ENCODE measurements at regions not wholly inside any gene's neighbourhood (a gene's known extent, or its start where the extent isn't known, plus 50 kb on each side); places are given as distances from the start of the nearest gene placed in this dataset.

DNA sequence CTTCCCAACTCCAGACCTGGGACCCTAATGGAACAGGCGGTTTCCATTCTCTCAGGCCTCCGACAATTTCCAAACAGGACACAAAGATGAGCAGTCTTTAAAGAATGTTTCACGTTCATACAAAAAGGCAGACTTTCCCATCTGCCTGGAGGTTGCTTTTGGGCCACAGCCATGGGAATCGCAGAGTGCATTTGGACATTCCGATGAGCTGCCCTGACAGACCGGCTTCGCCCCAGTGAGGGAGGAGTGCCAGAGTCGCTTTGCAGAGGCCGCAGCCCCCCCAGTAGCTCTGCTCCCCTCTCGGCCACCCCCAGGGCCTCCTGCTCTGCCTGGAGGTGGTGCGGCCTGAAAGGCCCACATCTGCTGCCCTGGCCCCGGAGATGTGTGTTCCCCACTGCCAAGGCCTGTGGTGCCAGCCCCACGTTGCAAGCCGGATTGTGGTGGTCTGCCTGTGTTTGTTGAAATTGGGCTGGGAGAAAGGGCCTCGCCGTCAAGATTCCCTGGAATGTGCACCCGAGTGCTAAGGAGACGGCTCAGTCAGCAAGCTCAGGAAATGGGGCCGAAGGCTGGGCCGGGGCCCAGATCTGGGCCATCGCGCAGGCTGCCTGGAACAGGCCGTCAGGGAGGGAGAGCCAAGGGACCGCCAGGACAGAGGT is 89.8 kb downstream of the C16orf95 start:
- DNase-seq (ENCODE audit: extremely low read depth, low read depth, low spot score): no peak

DNA sequence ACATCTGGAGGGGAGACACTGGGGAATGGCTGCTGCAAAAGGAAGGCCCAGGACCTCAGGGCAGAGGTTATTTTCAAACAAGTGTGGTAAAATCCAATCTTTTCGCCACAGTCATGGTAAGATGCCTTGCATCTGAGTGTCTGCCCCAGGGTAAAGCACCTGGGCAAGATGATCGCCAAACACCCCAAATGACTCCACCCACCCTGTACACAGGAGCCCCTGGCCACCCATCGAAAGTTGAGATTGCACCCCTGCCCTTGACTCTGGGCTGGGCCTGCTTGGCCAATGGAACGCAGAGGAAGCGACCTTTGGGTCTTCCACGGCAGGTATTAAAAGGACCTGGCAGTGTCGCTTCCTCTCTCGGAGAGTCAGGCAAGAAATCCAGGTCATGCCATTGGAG is 88.8 kb downstream of the C16orf95 start:
- DNase-seq (ENCODE audit: extremely low read depth, low read depth, low spot score): no peak

DNA sequence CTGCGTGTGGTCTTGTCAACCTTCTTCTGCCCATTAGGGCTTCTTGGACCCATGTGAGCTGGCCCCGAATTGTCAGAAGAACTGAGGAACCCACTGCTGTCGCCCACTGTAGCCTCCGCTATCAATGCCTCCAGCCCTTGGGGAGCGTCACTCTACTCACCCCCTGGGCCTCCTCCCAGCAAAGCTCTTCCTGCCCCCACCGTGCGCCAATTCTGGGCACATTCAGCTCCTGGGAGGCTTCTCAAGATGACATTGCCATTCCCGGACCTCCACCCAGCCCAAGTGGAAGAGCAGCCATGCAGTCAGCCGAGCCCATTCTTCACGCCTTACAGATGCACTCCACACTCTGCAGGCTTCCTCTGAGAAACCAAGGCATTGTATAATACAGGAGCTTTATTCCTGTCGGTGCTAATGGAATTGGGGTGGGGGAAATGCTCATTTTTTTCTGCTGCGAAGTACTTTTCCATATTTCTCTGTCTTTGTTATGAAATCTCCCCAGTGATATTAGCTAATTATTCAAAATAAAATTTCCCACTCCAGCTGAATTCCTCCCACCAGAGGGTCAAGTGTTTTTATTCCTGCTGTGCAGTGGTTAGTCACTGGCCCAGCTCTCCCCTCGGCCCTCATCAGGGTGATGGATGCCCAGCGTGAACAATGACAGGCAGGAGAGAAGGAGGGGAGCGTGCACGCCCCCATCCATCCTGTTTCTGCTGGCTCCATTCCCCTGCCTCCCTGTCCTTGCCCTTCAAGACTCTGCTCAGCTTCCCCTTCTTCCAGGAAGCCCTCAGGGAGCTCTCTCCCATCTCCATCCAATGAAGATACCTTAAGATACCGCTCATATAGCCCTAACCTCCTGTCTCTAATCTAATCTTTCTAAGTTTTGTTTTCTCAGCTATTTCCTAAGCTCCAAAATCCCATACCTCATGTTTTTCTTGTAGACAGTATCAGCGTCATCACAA is 87.7 kb downstream of the C16orf95 start:
- no peak for DNase-seq (ENCODE audit: extremely low read depth, low read depth, low spot score)

DNA sequence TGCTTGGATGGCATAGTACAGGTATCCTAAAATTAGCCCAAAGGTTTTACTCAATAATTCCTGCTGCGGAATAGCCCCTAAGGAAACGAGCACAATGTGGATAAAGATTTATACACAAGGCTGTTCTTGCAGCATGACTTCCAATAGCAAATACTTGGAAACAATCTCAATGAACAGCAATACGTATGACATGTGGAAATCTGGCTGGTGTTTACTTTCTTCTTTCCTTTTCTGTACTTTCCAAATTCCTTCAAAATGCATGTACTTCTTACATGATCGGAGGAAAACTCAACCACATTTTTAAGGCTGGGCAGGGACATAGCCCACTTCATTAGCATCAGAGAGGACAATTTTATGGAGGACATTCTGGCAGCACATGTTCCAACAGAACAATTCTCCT is 86.6 kb downstream of the C16orf95 start:
- DNase-seq (ENCODE audit: extremely low read depth, low read depth, low spot score): no peak

DNA sequence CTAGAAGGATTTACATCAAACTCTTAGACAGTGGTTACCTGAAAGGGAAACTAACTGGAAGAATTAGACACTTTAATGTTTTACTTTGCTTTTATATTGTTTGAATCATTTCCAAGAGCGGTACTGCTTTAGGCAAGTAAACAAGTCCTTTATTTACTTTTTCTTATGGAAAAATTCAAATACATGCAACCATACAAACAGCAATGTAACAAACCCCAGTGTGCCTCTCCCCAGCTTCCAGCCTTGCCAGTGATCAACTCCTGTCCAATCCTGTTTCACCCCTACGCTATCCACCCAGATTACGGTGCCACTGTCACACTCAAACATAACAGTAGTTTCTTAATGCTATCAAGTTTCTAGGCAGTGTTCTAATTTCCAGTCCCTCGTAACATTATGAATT is 85.9 kb downstream of the C16orf95 start:
- no peak for DNase-seq (ENCODE audit: extremely low read depth, low read depth, low spot score)

DNA sequence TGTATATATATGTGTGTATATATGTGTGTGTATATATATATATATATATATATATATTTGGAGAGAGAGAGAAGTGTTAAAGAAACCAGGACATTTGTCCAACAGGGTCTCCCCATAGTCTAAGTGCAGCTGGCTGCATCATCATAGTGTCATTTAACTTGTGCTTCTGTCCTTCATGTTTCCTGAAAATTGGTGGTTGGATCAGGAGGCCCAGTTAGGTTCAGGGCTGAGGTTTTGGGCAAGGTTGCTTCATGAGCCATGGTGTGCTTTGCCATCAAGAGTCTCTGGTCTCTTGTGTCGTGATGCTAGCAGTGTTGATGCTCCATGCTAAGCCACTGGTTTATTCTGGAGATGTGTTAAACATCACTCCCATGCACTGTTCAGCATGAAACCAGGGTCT is 85.3 kb downstream of the C16orf95 start:
- no peak for DNase-seq (ENCODE audit: extremely low read depth, low read depth, low spot score)

DNA sequence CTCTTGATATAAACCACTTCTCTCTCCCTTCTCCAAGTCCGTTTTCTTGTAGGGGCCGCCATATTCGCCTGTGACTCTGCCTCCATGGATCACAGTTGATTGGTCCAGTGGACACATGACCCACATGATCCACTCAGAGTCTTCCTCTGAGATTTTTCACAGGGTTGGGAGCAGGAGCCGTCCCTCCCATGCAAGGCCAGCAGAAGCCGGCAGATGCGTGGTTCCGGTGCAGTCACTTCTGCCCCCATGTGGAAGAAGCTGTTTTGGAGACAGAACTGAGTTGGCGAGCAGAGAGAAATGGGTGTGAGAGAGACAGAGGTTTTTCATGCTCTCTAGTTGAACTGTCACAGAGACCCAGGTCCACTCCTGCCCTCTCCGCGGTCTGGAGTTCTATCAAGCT is 83.3 kb downstream of the C16orf95 start:
- no peak for DNase-seq (ENCODE audit: extremely low read depth, low read depth, low spot score)

DNA sequence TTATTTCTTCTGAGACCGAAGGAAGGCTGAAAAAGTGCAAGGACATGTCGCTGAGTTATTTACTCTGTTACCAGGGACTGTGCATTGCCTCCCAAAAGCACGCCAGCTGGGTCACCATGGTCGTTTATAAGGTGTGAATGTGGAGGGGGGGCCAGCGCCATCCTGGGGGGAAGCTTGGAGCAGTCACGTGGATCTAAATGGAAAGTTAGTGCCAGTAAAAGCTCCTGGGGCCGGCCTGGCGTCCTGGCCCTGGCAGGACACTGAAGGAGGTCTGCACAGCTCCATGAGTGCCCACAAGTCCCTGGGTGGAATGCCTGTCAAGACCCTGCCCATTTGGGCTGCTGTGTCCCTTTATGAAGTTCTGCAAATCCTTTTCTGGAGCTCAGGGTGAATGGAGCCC is 82.6 kb downstream of the C16orf95 start:
- DNase-seq (ENCODE audit: extremely low read depth, low read depth, low spot score): no peak

DNA sequence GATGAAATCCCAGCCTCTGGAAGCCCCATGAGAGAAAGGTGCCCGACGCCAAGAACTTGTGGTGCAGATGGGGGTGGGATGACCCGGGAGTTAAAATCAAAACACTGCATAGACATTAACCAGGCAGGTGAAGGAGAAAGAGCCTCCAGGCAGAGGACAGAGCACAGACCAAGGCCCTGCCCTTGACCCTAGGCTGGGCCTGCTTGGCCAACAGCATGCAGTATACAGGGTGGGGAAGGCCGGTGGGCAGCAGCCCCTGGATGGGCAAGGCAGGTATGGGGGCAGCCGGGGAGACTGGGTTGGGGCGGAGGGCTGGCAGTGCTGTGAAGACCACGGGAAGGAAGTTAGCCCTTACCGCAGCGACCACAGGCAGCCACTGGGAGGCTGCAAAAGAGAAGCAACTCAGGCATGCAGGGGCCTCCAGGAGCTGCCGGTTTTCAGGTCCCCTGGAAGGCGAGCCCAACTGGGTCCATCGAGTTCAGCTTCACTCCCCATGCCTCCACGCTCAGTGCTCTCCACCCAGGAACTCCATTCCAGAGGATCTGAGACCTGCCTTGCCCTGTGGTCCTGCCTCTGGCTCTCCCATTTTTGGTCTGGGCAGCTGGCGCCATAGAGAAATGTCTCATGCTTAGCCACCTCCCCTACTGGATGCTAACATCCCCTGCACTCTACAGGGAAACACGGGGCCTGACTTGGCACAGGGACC is 81.2 kb downstream of the C16orf95 start:
- no peak for DNase-seq (ENCODE audit: extremely low read depth, low read depth, low spot score)

DNA sequence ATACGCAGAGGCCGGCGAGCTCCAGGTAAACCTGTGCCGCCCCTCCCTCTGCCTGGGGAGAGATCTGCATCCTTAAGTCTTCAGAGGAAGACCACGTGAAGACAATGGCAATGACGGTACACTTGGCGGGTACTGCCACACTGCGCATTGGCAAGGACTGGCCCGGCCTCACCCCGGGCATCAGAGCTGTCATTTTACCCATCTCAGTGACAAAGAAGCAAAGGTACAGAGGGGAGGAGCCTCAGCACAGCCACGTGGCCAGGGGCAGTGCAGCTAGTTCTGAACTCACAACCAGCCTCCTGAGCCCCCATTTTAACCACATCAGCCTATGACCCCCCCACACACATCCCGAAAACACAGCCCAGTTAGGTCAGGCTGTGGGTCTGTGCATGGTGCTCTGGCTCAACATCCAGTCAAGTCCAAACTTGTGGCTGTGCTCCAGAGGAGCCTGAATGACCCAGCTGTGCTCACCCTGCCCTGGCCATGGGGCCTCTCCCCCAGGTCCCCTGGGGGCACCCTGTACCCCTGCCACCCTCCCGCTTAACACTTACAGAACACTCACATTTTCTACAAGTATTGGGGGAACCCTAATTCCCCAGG is 80.6 kb downstream of the C16orf95 start:
- DNase-seq (ENCODE audit: extremely low read depth, low read depth, low spot score): no peak

DNA sequence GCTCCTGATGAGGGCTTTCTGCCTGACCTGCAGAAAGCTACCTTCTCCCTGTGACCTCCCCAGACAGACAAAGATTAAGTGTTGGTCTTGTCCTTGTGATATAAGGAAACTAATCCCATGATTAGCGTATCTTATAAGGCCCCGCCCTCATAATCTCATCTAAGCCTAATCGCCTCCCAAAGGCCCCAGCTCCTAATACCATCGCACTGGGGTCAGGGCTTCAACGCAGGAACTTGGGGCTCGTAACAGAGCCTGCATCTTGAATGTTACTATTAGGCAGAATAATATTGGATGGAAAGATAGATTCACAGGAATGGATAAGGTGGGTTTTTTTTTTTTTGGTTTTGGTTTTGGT is 78.9 kb downstream of the C16orf95 start:
- DNase-seq (ENCODE audit: extremely low read depth, low read depth, low spot score): no peak

DNA sequence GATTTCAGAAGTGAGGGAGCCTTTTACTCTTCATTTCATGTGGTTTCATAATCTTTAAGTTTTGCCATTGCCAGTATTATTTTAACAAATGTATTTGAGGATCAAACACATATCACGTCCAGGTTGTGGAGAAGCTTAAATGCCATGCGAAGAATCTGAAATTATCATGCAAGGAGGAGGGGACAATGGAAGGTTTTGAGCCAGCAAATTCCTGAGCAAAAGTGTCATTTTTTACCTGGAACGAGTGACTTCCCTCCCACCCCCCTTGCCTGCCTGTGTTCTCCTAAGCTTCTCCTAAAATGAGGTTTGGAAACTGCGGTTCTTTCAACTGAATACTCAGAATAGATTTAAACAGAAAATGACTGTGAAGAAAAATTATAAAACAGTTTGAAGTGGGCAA is 77.6 kb downstream of the C16orf95 start:
- DNase-seq (ENCODE audit: extremely low read depth, low read depth, low spot score): no peak

DNA sequence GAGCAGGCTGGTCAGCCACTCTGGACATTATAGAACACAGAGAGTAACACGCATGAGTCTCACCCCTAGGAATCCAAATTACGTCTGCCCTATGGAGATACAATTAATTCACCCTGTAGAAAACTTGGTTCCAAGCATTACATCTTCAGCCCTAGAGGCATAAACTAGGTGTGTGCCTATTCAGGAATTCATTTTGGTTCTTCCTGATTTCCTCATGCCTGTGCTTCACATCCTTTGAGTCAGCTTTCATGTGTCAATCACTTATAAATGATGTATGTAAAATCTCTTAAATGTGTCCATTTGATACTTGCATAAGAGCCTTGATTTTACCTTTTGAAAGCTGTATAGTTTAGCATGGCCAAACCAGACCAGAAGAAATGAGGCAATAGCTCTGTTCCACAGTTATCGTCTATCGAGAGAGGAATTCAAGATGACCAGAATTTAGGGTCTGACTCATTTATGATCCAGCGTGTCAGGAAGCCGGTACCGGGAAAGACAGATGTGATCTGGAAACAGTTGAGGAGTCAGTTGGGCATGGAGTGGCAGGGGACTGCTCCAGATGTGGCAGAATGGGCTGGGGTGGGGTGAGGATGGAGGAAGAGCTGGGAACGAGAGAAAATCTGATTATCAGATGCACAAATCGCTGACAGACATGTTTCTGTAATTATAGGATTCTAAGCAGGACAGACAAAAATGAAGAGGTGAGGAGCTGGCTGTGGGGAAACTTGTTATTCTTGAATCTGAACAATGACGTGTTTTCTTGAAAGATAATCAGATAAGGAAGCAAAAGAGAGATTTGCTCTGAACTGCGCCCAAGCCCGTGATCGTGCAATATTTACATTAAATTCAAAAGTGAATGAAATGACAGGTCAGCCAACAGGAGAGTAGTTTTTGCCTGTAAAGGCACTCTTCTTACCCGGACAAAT is 76.7 kb downstream of the C16orf95 start:
- DNase-seq (ENCODE audit: extremely low read depth, low read depth, low spot score): no peak

DNA sequence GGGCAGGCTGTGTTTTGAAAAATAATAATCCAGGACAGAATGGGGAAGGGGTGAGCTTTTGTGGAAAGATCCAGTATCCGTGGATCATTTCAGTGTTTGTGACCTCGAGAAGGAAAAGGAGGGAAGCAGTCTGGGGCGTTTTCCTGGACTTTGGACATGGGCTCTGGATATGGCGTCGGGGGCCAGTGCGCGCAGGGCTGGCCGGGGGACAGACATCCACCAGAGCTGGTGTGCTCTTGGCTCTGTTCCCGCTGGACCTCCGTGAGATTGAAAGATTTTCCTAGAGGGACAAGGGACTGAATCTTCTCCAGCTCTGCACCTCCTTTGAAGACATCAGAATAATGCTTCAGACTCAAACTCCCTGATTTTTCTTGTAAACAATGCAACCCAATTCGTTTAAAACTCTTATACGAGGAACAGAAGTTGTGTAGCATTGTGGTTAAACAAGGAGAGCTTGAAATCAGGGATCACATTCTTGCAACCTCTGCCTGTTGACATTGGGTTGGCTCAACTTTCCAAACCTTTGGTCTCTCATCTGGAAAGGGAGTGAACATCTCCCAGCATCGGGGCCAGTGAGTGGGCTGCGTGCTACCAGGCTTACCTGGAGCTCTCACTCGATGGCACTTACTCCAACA is 75.9 kb downstream of the C16orf95 start:
- DNase-seq (ENCODE audit: extremely low read depth, low read depth, low spot score): no peak

DNA sequence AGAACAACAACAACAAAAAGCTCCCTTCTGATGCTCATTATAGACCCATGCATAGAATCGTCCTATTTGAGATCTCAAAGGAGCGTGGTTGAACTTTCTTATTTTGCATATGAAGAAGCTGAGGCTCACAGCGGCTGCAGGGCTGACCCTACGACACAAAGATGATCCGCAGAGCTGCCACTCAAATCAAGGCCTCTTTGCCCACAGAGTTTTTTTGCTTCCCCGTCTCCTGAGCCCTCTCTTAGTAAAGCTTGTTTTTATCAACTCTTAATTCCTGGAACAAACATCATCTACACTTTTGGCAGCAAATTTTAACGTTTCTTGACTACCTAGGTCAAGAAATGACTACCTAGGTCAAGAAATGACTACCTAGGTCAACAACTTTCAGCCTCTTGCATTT is 73.7 kb downstream of the C16orf95 start:
- no peak for DNase-seq (ENCODE audit: extremely low read depth, low read depth, low spot score)

DNA sequence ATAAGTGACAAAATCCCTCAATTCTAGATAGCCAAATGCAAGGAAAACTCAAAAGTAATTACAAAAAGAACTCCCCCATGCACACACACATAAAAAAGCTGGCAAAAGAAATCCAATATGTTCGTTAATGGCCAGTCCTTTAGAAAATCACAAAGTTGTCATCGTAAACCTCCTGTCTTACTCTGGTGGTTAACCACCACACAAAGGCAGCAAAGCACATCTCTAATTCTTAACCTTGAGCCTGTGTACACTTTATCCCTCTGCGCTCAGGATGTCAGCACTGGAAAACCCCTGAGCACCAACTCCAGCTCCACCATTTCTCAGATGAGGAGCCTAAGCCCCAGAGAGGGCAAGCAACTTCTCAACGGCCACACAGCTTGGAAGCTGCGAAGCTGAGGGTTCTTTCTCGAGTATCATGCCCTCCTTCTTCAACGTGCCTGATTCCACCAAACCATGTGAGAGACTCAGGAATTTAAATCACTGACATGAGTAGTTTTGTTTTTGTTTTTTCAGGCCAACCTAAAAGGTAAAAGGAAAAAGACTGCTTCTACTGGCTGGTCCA is 72.5 kb downstream of the C16orf95 start:
- DNase-seq (ENCODE audit: extremely low read depth, low read depth, low spot score): no peak

DNA sequence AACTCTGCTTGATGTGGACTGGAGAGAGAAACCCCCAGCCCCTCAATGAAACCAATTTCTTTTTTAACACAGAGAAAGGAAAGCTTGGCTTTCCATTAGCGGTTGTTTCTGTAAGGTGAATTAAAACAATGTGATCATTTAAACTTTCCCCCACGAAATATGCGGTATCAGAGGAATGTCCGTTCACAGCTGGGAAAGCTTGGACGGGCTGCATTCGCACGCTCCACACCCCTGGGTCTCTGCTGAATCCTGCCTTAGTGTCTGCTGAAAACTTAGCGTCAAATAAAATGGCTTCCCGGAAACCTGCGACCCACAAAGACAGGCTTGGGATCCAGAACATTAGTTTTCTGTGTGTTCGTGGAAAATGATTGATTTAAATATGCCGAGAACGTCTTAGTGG is 71.7 kb downstream of the C16orf95 start:
- no peak for DNase-seq (ENCODE audit: extremely low read depth, low read depth, low spot score)

DNA sequence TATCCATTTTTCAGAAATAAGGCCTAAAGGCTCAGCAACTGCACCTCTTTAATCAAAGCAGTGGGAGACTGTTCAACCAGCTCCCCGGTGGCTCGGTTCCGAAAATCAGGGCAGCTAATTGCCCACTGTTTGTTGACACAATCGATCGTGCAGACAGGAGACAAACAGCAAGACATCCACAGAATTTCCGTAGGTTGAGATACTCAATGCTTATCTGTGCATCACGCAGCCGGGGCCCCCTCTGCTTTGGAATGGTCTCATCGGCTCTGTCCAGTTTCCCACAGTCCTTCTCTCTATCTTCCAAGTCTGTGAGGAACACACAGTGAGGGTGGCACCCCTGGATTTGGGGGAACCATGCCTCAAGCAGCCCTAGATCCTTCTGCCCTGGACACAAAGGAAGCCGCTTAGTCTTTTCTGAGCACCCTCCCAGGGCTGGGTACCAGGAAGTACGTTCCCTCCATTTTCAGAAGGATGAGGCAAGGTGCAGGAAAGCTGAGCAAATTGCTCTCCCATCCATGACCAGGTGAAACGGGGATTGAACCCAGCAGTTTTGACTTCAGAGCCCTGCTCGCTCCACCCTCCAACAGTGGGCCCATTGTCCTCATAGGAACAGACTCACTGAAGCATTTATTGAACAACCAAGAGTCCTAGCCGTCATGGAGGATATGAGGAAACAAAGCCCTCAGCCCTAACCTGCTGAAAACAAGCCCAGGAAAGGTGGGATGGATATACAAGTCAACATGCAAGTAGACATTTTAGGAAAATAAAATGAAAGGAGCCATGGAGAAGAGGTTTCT is 70.7 kb downstream of the C16orf95 start:
- no peak for DNase-seq (ENCODE audit: extremely low read depth, low read depth, low spot score)

DNA sequence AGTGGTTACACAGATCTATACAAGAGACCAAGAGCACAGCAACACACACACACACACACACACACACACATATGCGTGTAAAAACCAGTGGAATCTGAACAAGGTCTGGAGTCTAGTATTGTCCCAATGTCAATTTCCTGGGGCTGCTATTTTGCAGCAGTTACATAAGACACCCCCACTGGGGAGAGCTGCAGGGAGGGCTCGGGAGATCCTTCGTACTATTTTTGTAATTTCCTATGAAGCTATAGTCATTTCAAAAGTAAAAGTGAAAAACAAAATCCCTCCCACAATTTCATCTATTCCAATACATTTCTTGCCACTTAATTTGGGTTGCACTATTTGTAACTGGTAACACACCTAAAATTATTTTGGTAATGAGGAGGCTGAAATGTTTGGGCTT is 68.5 kb downstream of the C16orf95 start:
- DNase-seq (ENCODE audit: extremely low read depth, low read depth, low spot score): no peak
